ENCODE measurements at regions not wholly inside any gene's neighbourhood (a gene's known extent, or its start where the extent isn't known, plus 50 kb on each side); places are given as distances from the start of the nearest gene placed in this dataset.

- DNase-seq (ENCODE audit: low read depth in 4 of 4, low spot score in 3 of 4), result no peak
Measured at GRCh38 chr22:49367041-49367697, 460.5 kb downstream of the BRD1 start.

- DNase-seq (ENCODE audit: low read depth in 4 of 4, low spot score in 3 of 4), result no peak
Measured at GRCh38 chr22:49366437-49366836, 461.2 kb downstream of the BRD1 start.

DNA sequence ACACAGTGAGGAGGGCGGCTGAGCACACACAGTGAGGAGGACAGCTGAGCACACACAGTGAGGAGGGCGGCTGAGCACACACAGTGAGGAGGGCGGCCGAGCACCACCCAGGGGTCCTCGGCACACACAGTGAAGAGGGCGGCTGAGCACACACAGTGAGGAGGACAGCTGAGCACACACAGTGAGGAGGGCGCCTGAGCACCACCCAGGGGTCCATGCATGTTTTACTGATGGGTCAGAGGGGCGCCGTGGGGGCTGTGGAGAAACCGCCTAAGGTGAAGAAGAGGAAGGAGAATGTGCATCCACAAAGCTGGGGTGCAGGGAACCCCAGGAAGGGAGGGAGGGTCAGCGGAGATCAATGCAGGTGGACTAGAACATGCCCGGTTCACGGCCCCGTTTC, 461.8 kb downstream of the BRD1 start:
- DNase-seq (ENCODE audit: low read depth in 4 of 4, low spot score in 3 of 4), result no peak

GRCh38 chr22:49365191-49365837, 462.4 kb downstream of the BRD1 start:
- DNase-seq (ENCODE audit: low read depth in 4 of 4, low spot score in 3 of 4), result no peak

- DNase-seq (ENCODE audit: low read depth in 4 of 4, low spot score in 3 of 4), result no peak
Measured at GRCh38 chr22:49364398-49364797, 463.3 kb downstream of the BRD1 start.

- DNase-seq (ENCODE audit: low read depth in 4 of 4, low spot score in 3 of 4), result no peak
Measured at GRCh38 chr22:49363526-49364230, 464.0 kb downstream of the BRD1 start.

GRCh38 chr22:49362211-49362839, 465.3 kb downstream of the BRD1 start:
- DNase-seq (ENCODE audit: low read depth in 4 of 4, low spot score in 3 of 4), result no peak

- no peak for DNase-seq (ENCODE audit: low read depth in 4 of 4, low spot score in 3 of 4)
Measured at GRCh38 chr22:49361164-49361563, 466.5 kb downstream of the BRD1 start.

GRCh38 chr22:49360746-49361145, 466.9 kb downstream of the BRD1 start:
- DNase-seq (ENCODE audit: low read depth in 4 of 4, low spot score in 3 of 4), result no peak

- DNase-seq (ENCODE audit: low read depth in 4 of 4, low spot score in 3 of 4), result no peak
Measured at GRCh38 chr22:49359076-49359475, 468.6 kb downstream of the BRD1 start.

DNA sequence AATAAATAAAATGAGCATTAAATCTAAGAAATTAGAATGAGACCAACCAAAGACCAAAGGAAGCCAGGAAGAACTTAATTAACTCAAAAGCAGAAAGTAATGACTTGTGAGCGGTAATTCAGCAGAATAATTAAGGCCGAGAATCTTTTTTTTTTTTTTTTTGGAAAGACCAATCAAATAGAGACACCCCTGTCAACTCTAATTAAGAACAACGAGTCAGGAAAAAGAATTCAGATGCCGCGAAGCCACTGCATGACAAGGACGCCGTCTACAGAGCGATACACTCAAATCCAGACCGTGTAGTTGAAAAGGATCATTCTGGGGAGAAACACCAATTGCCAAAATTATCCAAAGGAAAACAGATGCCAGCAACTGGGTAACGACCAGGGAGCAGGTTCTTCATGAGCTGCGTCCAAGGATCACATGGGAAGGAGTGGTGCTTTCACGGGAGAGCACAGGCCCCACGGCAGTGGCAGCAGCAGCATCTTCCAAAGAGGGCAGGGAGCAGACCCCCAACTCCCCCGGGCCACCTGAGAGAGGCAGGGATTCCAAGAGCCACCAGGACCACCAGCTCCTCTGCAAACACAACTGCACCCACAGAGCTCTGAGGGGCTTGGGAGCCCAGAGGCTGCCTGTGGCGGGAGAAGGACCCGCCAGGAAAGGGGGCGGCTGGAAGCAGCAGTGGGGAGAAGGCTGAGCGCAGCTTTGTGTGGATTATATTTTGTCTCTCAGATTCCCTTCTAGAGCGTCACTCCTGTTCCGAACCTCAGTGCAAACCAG, 469.8 kb downstream of the BRD1 start:
- DNase-seq (ENCODE audit: low read depth in 4 of 4, low spot score in 3 of 4), result no peak

DNA sequence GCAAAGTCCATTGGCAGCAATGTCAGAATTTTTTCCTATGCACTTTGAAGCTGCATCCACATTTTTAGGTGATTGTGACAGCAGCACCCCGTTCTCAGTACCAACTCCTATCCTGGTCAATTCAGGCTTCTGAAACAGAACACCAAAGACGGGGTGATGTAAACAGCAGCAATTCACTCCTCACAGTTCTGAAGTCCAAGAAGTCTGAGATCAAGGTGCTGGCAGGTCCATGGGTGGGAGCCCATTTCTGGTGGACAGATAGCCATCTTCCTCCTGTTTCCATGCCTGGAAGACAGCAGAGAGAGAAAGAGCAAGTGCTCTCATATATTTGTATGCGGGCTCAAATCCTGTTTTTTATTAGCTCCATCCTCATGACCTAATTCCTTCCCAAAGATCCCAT, 471.2 kb downstream of the BRD1 start:
- no peak for DNase-seq (ENCODE audit: low read depth in 4 of 4, low spot score in 3 of 4)

- DNase-seq (ENCODE audit: low read depth in 4 of 4, low spot score in 3 of 4), result no peak
Measured at GRCh38 chr22:49355211-49355920, 472.3 kb downstream of the BRD1 start.

DNA sequence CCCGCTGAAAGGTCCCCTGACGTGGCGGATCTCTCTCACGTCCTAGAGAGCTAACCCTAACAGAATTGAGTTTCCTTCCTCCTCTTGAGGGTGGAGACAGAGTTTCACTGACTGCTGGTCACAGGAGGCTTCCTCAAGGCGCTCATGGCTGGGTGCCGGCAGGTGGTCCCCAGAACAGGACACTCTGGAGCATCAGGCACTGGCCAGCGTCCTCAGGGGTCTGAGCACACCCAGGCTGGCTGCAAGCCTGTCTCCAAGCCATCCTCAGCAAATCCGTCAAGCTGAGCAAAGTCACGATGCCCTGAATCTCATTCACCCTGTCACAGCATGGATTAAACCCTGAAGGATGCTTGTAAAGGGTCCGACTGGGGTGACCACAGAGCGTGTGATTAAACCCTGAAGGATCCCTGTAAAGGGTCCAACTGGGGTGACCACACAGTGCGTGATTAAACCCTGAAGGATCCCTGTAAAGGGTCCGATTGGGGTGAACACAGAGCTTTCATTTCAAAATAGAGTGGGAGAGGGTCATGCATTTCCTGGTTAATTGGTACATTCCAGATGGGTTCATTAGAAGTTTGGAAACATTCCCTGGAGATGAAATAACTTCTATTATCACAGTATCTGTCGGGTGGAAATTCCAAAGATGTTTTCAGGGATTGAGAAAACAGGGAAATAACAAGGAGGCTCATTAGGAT, 473.0 kb downstream of the BRD1 start:
- DNase-seq (ENCODE audit: low read depth in 4 of 4, low spot score in 3 of 4), result no peak

DNA sequence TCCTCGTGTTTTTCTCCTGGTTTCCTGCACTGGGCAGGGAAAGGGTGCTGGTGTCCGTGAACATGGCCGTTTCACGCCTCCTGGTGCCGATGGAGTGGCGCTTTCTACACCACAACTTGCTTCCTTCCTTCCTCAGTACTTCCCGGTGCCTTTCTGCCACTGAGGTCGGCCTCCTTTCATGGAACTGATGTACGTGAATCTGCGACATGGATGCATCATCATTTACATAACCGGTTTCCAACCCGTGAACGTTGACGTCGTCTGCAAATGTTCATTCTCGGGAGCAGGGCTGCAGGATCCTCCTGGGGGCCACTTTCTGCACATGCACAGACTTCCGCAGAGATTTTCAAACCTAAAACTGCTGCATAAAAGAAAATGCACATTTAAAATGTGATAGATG, 474.4 kb downstream of the BRD1 start:
- DNase-seq (ENCODE audit: low read depth in 4 of 4, low spot score in 3 of 4), result no peak

DNA sequence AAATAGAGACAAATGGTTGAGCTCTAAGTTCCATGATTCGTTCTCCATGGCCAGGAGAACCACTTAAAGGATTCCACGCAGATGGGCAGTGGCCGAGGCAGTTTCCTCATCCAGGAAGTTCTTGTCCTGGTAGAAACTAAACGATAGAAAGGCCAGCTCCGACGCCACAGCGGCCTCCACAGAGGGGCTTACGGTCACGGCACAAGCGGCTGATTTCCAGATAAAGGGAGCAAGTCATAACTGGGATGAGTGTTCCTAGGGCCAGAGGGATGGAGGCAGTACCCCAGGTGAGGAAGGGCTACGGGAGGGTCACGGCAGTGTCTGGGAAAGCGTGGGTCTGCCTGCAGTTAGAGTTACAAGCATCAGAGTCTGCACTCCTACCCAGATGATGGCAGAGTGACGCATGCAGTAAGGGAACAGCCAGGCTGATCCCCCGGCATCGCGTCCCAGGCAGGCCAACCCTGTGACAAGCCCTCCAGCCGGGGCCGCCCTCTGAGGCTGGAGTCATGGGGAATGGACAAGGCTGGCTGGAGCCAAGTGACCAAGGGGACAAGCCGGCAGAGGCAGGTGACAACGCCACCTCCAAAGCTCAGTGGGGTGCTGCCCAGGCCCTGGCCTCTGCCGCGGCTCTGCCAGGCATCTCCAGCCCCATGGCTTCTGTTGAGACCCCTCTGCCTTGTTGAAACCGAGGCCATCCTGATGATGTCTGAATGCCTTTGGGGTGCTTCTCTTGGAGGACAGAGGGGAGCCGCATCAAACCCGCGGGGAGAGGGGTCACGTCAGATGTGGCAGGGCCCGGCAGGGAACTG, 475.1 kb downstream of the BRD1 start:
- DNase-seq (ENCODE audit: low read depth in 4 of 4, low spot score in 3 of 4), result no peak

DNA sequence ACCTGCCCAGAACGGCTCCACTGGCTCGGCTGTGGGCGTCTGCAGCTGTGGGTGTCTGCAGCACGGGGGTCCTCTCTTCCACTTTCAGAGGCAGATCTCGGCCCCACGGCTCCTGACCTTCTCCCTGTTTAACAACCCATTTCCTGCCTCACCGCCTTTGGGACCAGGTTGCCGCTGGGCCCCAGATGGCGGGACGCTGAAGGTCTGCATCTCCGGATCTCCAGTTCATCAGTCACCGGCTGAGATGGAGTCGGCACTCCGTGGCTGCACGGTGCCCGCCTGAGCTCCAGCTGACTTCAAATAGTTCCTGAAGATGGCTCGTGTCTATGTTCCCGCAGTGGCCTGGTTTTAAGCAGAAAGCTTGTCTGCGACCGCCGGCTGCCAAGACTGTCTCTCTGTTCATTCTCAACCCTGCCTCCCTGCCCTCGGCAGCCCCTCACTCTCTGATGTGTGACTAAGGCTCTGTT, 475.9 kb downstream of the BRD1 start:
- no peak for DNase-seq (ENCODE audit: low read depth in 4 of 4, low spot score in 3 of 4)

GRCh38 chr22:49350441-49351121, 477.1 kb downstream of the BRD1 start:
- no peak for DNase-seq (ENCODE audit: low read depth in 4 of 4, low spot score in 3 of 4)
